ENCODE measurements at regions not wholly inside any gene's neighbourhood (a gene's known extent, or its start where the extent isn't known, plus 50 kb on each side); places are given as distances from the start of the nearest gene placed in this dataset.

- H3K4me1 ChIP-seq = peaks cover 58% of the 10 kb centered on the region
- 57% methylated on average over 2 of the region's 2 CpGs for WGBS (ENCODE audit: missing lambda C conversion rate)
- peak overlapping the region; percentile 85 for H3K4me2 ChIP-seq
- POLR2A ChIA-PET = no interaction called here
- peak; percentile 13 for FAIRE-seq
- no peak overlapping the region for H3K4me3 ChIP-seq
- peak overlapping the region in 1 of 2 experiments; percentile 76; a peak in 2 of 6 replicates for H3K27ac ChIP-seq
- CTCF ChIA-PET = interaction anchor here (0.6 to 4.7 kb wide), 6 partner anchors 9 to 76 kb away, joined by 3 to 29 read pairs (median 4); no protein-coding TSS in a partner anchor
- TF ChIP-seq FOXS1 (CRISPR knock-in tag; IDR thresholded peaks at IDR 0.05) (no peak), SMC3 (IDR thresholded peaks at IDR 0.05) (no peak), FOSL2 (IDR thresholded peaks at IDR 0.05) (no peak), FOSL2 (CRISPR knock-in tag; IDR thresholded peaks at IDR 0.05) (no peak), CEBPB (IDR thresholded peaks at IDR 0.05) (0 out of 4 replicates have a peak, but pooled peaks of 1 of the 2 experiments have one; percentile 47), ZNF302 (CRISPR knock-in tag; IDR thresholded peaks at IDR 0.05) (no peak)
- DNase-seq (ENCODE audit: low read depth in 1 of 2, low spot score in 1 of 2) = no peak
- H3K9me3 ChIP-seq = no peaks in the 10 kb centered on the region
- ATAC-seq = no peak; a peak in 1 of 6 replicates
Observed at GRCh38 chr19:46915386-46915785, 54.6 kb downstream of the ARHGAP35 start.

- no peak for TF ChIP-seq REST (IDR thresholded peaks at IDR 0.05)
- no peak for TF ChIP-seq CBX2 (IDR thresholded peaks at IDR 0.05; ENCODE audit: borderline replicate concordance, low read depth)
- no peak for TF ChIP-seq MAZ (IDR thresholded peaks at IDR 0.05; ENCODE audit: borderline replicate concordance, low read depth, low read length)
- 94% methylated on average over 5 of the region's 5 CpGs for WGBS (ENCODE audit: missing lambda C conversion rate)
- Histone ChIP-seq H3K27ac (0 out of 6 replicates have a peak overlapping the region, but pooled peaks of 1 of the 2 experiments have one; percentile 8), H3K4me1 (peaks cover 48% of the 10 kb centered on the region), H3K9me3 (no peaks in the 10 kb centered on the region), H3K4me2 (no peak overlapping the region), H3K4me3 (no peak overlapping the region)
- DNase-seq (ENCODE audit: low read depth in 1 of 2, low spot score in 1 of 2) (no peak), ATAC-seq (no peak), FAIRE-seq (no peak)
- ChIA-PET POLR2A (no interaction called here), CTCF (interaction anchor here (1.3 kb wide), 1 partner anchor 74 kb away, joined by 4 read pairs; no protein-coding TSS in a partner anchor)
Observed at GRCh38 chr19:46917002-46917401, 56.2 kb downstream of the ARHGAP35 start.

GRCh38 chr19:46919324-46919723 lies 58.5 kb downstream of the ARHGAP35 start:
- no peak overlapping the region for H3K4me3 ChIP-seq
- POLR2A ChIA-PET = no interaction called here
- H3K4me1 ChIP-seq = peaks cover 39% of the 10 kb centered on the region
- CTCF ChIA-PET = interaction anchor here (0.8 to 2.5 kb wide), 18 partner anchors 9 to 190 kb away, joined by 3 to 16 read pairs (median 4); no protein-coding TSS in a partner anchor
- DNase-seq (ENCODE audit: low read depth in 1 of 2, low spot score in 1 of 2) (no peak), ATAC-seq (no peak), FAIRE-seq (no peak)
- WGBS (ENCODE audit: missing lambda C conversion rate) = 93% methylated on average over 8 of the region's 8 CpGs
- no peak for TF ChIP-seq RARB (CRISPR knock-in tag; IDR thresholded peaks at IDR 0.05)
- no peak for TF ChIP-seq MAX (IDR thresholded peaks at IDR 0.05)
- TF ChIP-seq ZC3H11A (IDR thresholded peaks at IDR 0.05) = no peak
- no peak overlapping the region for H3K4me2 ChIP-seq
- H3K27ac ChIP-seq = no peak overlapping the region
- H3K9me3 ChIP-seq = no peaks in the 10 kb centered on the region

GRCh38 chr19:46920362-46920761 lies 59.6 kb downstream of the ARHGAP35 start:
- no peak overlapping the region for H3K27ac ChIP-seq
- DNase-seq (ENCODE audit: low read depth in 1 of 2, low spot score in 1 of 2) (no peak), FAIRE-seq (no peak), ATAC-seq (no peak)
- ChIA-PET POLR2A (no interaction called here), CTCF (interaction anchor here (0.9 to 2.5 kb wide), 12 partner anchors 12 to 291 kb away, joined by 3 to 16 read pairs (median 4); no protein-coding TSS in a partner anchor)
- H3K4me1 ChIP-seq = peaks cover 39% of the 10 kb centered on the region
- H3K4me3 ChIP-seq = no peak overlapping the region
- no peak overlapping the region for H3K4me2 ChIP-seq
- 92% methylated on average over 14 of the region's 14 CpGs for WGBS (ENCODE audit: missing lambda C conversion rate)
- H3K9me3 ChIP-seq = no peaks in the 10 kb centered on the region
- no peak for TF ChIP-seq RAD21 (conservative IDR thresholded peaks at IDR 0.05 in 1 of 2, IDR thresholded peaks at IDR 0.05 in 1 of 2)
- TF ChIP-seq NR3C1 (IDR thresholded peaks at IDR 0.05) = no peak
- no peak for TF ChIP-seq ATOH8 (CRISPR knock-in tag; IDR thresholded peaks at IDR 0.05; ENCODE audit: low read depth)
- no peak for TF ChIP-seq POLR2AphosphoS2 (conservative IDR thresholded peaks at IDR 0.05; ENCODE audit: low read length)
- TF ChIP-seq MAFK (IDR thresholded peaks at IDR 0.05; ENCODE audit: partially characterized antibody) = no peak
- TF ChIP-seq GATA3 (IDR thresholded peaks at IDR 0.05; ENCODE audit: borderline replicate concordance) = no peak
- no peak for TF ChIP-seq CBX8 (IDR thresholded peaks at IDR 0.05)
- TF ChIP-seq CHD2 (IDR thresholded peaks at IDR 0.05; ENCODE audit: low read length, partially characterized antibody) = no peak
- no peak for TF ChIP-seq JUNB (IDR thresholded peaks at IDR 0.05)
- TF ChIP-seq HEYL (CRISPR knock-in tag; IDR thresholded peaks at IDR 0.05) = no peak
- TF ChIP-seq RNF2 (IDR thresholded peaks at IDR 0.05; ENCODE audit: borderline replicate concordance, low read depth) = no peak

Data from A549 (cell line).